SK-N-SH (cell line): ENCODE measurements at regions not wholly inside any gene's neighbourhood (a gene's known extent, or its start where the extent isn't known, plus 50 kb on each side); places are given as distances from the start of the nearest gene placed in this dataset.

Source experiments
- CTCF ChIA-PET: fragments of 300-600, 350-600 bp; formaldehyde crosslinking; extraction: SDS; loops from one replicate; lab custom pipeline; 2021; lab: Yijun Ruan, JAX
- POLR2A ChIA-PET: fragments of 350-600 bp; sonication (Branson Sonifier 250); formaldehyde crosslinking; extraction: SDS; loops from one replicate; lab custom pipeline; 2020; ENCODE audit warnings: antibody characterized with exemption, inconsistent platforms; lab: Yijun Ruan, JAX
- DNase-seq: peaks from one replicate; pipeline ENCODE4 v3.0.0; 2012
- H2AFZ ChIP-seq: fragments of 200-600 bp; sonication (generic); 2 replicates; pipeline ENCODE4 v1.8.1; 2016; ENCODE audit warnings: antibody characterized with exemption, mild to moderate bottlenecking, low read depth
- H3F3A ChIP-seq: fragments of 200-600 bp; sonication (generic); replicated peaks from 2 replicates; pipeline ENCODE3; 2016; ENCODE audit warnings: antibody characterized with exemption, mild to moderate bottlenecking; ENCODE audit not compliant: insufficient read depth
- H3K27ac ChIP-seq, 2 experiments: fragments of 200-500 bp in 1 of 2; fragments of 200-600 bp in 1 of 2; sonication (Bioruptor generic) in 1 of 2; sonication (generic), shearing (Covaris generic) in 1 of 2; 2 replicates each; pipeline versions ENCODE4 v1.5.1 to v1.6.1; 2014 to 2016; ENCODE audit warnings: low read depth in 2 of 2, inconsistent platforms in 1 of 2, low read length in 1 of 2, mild to moderate bottlenecking in 1 of 2, mixed read lengths in 1 of 2
- H3K27me3 ChIP-seq: fragments of 200-600 bp; sonication (generic), shearing (Covaris generic); 2 replicates; pipeline ENCODE4 v1.6.1; 2016; ENCODE audit warnings: mixed run types; ENCODE audit not compliant: insufficient read depth
- H3K36me3 ChIP-seq, 2 experiments: fragments of 200-500 bp in 1 of 2; fragments of 200-600 bp in 1 of 2; sonication (Bioruptor generic) in 1 of 2; sonication (generic) in 1 of 2; replicated peaks in 1 of 2; 2 replicates each; pipeline versions ENCODE3 to v1.5.1; 2014 to 2016; ENCODE audit warnings: low read length in 1 of 2, mild to moderate bottlenecking in 1 of 2; ENCODE audit not compliant: insufficient read depth in 2 of 2, control insufficient read depth in 1 of 2
- H3K4me1 ChIP-seq, 2 experiments: fragments of 200-500 bp in 1 of 2; fragments of 200-600 bp in 1 of 2; sonication (Bioruptor generic) in 1 of 2; sonication (generic), shearing (Covaris generic) in 1 of 2; 2 replicates each; pipeline versions ENCODE4 v1.5.1 to v1.6.1; 2014 to 2016; ENCODE audit warnings: low read depth in 1 of 2, low read length in 1 of 2, mixed run types in 1 of 2; ENCODE audit not compliant: insufficient read depth in 2 of 2, control insufficient read depth in 1 of 2
- H3K4me2 ChIP-seq: fragments of 200-600 bp; sonication (generic), shearing (Covaris generic); 2 replicates; pipeline ENCODE4 v1.6.1; 2017; ENCODE audit warnings: mixed run types
- H3K4me3 ChIP-seq, 2 experiments: fragments of 200-500 bp in 1 of 2; fragments of 200-600 bp in 1 of 2; sonication (Bioruptor generic) in 1 of 2; sonication (generic), shearing (Covaris generic) in 1 of 2; 2 replicates each; pipeline versions ENCODE4 v1.5.1 to v1.8.1; 2014 to 2016; ENCODE audit warnings: low read depth in 2 of 2, inconsistent platforms in 1 of 2, low read length in 1 of 2, mild to moderate bottlenecking in 1 of 2, mixed read lengths in 1 of 2, moderate library complexity in 1 of 2
- H3K79me2 ChIP-seq: fragments of 200-600 bp; sonication (generic); 2 replicates; pipeline ENCODE4 v1.8.1; 2017; ENCODE audit warnings: mild to moderate bottlenecking; ENCODE audit not compliant: insufficient read depth
- H3K9ac ChIP-seq: fragments of 200-600 bp; sonication (generic); 2 replicates; pipeline ENCODE4 v1.6.1; 2017; ENCODE audit warnings: mixed run types
- H3K9me2 ChIP-seq: fragments of 200-600 bp; sonication (generic); 2 replicates; pipeline ENCODE4 v1.6.1; 2017; ENCODE audit warnings: mixed run types
- H3K9me3 ChIP-seq: fragments of 200-600 bp; sonication (generic); 2 replicates; pipeline ENCODE4 v1.6.1; 2017; ENCODE audit warnings: mixed run types, mild to moderate bottlenecking, moderate library complexity
- H4K20me1 ChIP-seq: fragments of 200-600 bp; sonication (generic); 2 replicates; pipeline ENCODE4 v1.6.1; 2017; ENCODE audit warnings: mild to moderate bottlenecking, mixed run types; ENCODE audit not compliant: insufficient read depth
- EP300 ChIP-seq, 2 experiments: IDR thresholded peaks; 2 replicates each; pipeline versions ENCODE4 v1.4.0 to v1.6.1; 2012; ENCODE audit warnings: borderline replicate concordance in 1 of 2, low read depth in 1 of 2, low read length in 1 of 2
- EZH2phosphoT487 ChIP-seq: fragments of 200-600 bp; sonication (generic); IDR thresholded peaks from 2 replicates; pipeline ENCODE4 v1.6.1; 2017; ENCODE audit warnings: low read depth, mixed run types, mild to moderate bottlenecking, antibody characterized with exemption, moderate library complexity, borderline replicate concordance
- FOXM1 ChIP-seq: IDR thresholded peaks from 2 replicates; pipeline ENCODE4 v1.4.0; 2012; ENCODE audit warnings: low read depth, mild to moderate bottlenecking
- JUND ChIP-seq: IDR thresholded peaks from 2 replicates; pipeline ENCODE4 v1.4.0; 2012
- MEF2A ChIP-seq: IDR thresholded peaks from 2 replicates; pipeline ENCODE4 v1.4.0; 2012; ENCODE audit warnings: low read depth, borderline replicate concordance
- MXI1 ChIP-seq: IDR thresholded peaks from 2 replicates; pipeline ENCODE4 v1.6.1; 2012; ENCODE audit warnings: mild to moderate bottlenecking, low read depth, low read length, improper control_type of control experiment
- NFIC ChIP-seq: IDR thresholded peaks from 2 replicates; pipeline ENCODE4 v1.4.0; 2012; ENCODE audit warnings: borderline replicate concordance
- POLR2AphosphoS5 ChIP-seq: IDR thresholded peaks from 2 replicates; pipeline ENCODE4 v1.6.1; 2012; ENCODE audit warnings: low read depth, low read length
- RCOR1 ChIP-seq: fragments of 150-350 bp; IDR thresholded peaks from 2 replicates; pipeline ENCODE4 v1.6.1; 2017; ENCODE audit warnings: antibody characterized with exemption, low read length
- RXRA ChIP-seq: IDR thresholded peaks from 2 replicates; pipeline ENCODE4 v1.4.0; 2012; ENCODE audit warnings: low read depth, mild to moderate bottlenecking, borderline replicate concordance
- SIN3A ChIP-seq: IDR thresholded peaks from 2 replicates; pipeline ENCODE4 v1.6.1; 2012; ENCODE audit warnings: low read depth, mild to moderate bottlenecking, low read length, moderate library complexity, borderline replicate concordance
- SMC3 ChIP-seq: IDR thresholded peaks from 2 replicates; pipeline ENCODE4 v1.6.1; 2012; ENCODE audit warnings: low read depth, low read length, improper control_type of control experiment
- TCF12 ChIP-seq: IDR thresholded peaks from 2 replicates; pipeline ENCODE4 v1.4.0; 2012
- YY1 ChIP-seq: IDR thresholded peaks from 2 replicates; pipeline ENCODE4 v1.4.0; 2012; ENCODE audit warnings: low read depth, mild to moderate bottlenecking
- WGBS: methylation state at CpG from one replicate; pipeline ENCODE4 v1.1.6; 2017; ENCODE audit warnings: low lambda C conversion rate; 5-methylcytosine and 5-hydroxymethylcytosine counted together
- TF ChIP-seq, protein P1 (sequence below): fragments of 150-350 bp; IDR thresholded peaks from 2 replicates; pipeline ENCODE4 v1.6.1; 2017; ENCODE audit warnings: antibody characterized with exemption, low read length, low read depth, borderline replicate concordance
- TF ChIP-seq, protein P2 (sequence below): IDR thresholded peaks from 2 replicates; pipeline ENCODE4 v1.4.0; 2012; ENCODE audit warnings: low read depth, borderline replicate concordance
- TF ChIP-seq, protein P3 (sequence below): fragments of 200-600 bp; sonication (generic); IDR thresholded peaks from 2 replicates; pipeline ENCODE4 v1.6.1; 2017; ENCODE audit warnings: antibody characterized with exemption, mild to moderate bottlenecking, moderate library complexity
- TF ChIP-seq, protein P4 (sequence below): IDR thresholded peaks from 2 replicates; pipeline ENCODE4 v1.6.1; 2012; ENCODE audit warnings: mild to moderate bottlenecking, low read depth, low read length, moderate library complexity

DNA sequence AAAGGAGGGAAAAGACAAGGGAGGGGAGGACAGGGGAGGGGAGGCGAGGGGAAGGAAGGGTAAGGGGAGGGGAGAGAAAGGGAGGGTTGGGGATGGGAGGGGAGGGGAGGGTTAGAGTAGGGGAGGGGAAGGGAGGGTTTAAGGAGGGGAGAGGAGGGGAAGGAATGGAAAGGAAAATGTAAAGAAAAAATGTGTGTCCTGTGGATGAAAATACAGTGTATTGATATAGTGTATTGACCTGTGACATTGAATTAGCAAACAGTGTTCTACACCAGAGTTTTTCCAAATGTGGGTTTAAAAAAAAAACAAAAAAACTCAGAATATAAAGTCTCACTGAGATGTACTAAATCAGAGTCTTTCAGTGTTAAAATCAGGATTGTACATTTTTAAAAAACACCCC is 1279.8 kb upstream of the ADGRL2 start:
- DNase-seq, result no peak
- Histone ChIP-seq H3K9me2 (no peaks in the 10 kb centered on the region), H3K4me1 (no peaks in the 10 kb centered on the region; a peak in 1 of 4 replicates), H3K9me3 (no peaks in the 10 kb centered on the region; the same call in 1 of the 2 replicates), H3K79me2 (no peaks in the 10 kb centered on the region), H3F3A (no peaks in the 10 kb centered on the region), H3K4me2 (no peak overlapping the region), H3K4me3 (no peak overlapping the region), H2AFZ (no peak overlapping the region), H3K36me3 (no peaks in the 10 kb centered on the region), H3K9ac (no peak overlapping the region), H4K20me1 (no peaks in the 10 kb centered on the region), H3K27me3 (no peaks in the 10 kb centered on the region), H3K27ac (no peak overlapping the region)
- CTCF ChIA-PET, result interaction anchor here (0.9 kb wide), 1 partner anchor 51 kb away, joined by 4 read pairs; no protein-coding TSS in a partner anchor
- POLR2A ChIA-PET, result no interaction called here
- WGBS, result 81% methylated on average over 1 of the region's 1 CpG
- TF ChIP-seq MXI1 (no peak), RCOR1 (no peak), POLR2AphosphoS5 (no peak), SIN3A (no peak), EP300 (IDR thresholded peaks at IDR 0.05; ENCODE audit: borderline replicate concordance in 1 of 2, low read depth in 1 of 2, low read length in 1 of 2) (no peak), NFIC (no peak), RXRA (no peak)
- TF ChIP-seq, protein P1, sequence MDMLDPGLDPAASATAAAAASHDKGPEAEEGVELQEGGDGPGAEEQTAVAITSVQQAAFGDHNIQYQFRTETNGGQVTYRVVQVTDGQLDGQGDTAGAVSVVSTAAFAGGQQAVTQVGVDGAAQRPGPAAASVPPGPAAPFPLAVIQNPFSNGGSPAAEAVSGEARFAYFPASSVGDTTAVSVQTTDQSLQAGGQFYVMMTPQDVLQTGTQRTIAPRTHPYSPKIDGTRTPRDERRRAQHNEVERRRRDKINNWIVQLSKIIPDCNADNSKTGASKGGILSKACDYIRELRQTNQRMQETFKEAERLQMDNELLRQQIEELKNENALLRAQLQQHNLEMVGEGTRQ, result no peak

DNA sequence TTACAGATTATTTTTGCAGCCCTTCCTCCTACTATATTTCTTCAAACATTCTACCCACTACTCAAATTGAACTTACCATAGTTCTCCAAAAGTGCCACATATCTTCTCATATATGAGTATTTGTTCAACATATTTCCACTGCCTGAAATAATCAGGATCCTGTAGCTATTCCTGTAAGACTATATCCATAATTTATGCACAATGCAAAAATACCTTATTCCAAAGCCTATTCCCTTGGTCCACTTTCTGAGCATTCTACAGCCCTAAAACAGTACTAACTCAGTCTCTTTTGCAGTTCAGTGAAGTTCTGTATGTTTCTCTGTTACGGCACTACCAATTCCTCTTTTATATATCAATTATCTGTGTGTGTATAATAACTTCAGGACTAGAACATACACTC is 1283.7 kb upstream of the ADGRL2 start:
- Histone ChIP-seq H4K20me1 (no peaks in the 10 kb centered on the region), H3K4me2 (no peak overlapping the region), H3K4me3 (no peak overlapping the region), H3K9me2 (no peaks in the 10 kb centered on the region), H3K4me1 (no peaks in the 10 kb centered on the region; a peak in 1 of 4 replicates), H2AFZ (no peak overlapping the region), H3K27me3 (no peaks in the 10 kb centered on the region), H3K79me2 (no peaks in the 10 kb centered on the region), H3K9me3 (no peaks in the 10 kb centered on the region; the same call in 1 of the 2 replicates), H3K36me3 (no peaks in the 10 kb centered on the region), H3F3A (no peaks in the 10 kb centered on the region), H3K9ac (no peak overlapping the region), H3K27ac (no peak overlapping the region)
- 81% methylated on average over 1 of the region's 1 CpG for WGBS
- TF ChIP-seq SMC3 (no peak), YY1 (no peak), EZH2phosphoT487 (no peak), TCF12 (no peak), FOXM1 (no peak), RCOR1 (no peak), EP300 (IDR thresholded peaks at IDR 0.05; ENCODE audit: borderline replicate concordance in 1 of 2, low read depth in 1 of 2, low read length in 1 of 2) (no peak), JUND (no peak), MXI1 (no peak), MEF2A (no peak)
- TF ChIP-seq, protein P2, sequence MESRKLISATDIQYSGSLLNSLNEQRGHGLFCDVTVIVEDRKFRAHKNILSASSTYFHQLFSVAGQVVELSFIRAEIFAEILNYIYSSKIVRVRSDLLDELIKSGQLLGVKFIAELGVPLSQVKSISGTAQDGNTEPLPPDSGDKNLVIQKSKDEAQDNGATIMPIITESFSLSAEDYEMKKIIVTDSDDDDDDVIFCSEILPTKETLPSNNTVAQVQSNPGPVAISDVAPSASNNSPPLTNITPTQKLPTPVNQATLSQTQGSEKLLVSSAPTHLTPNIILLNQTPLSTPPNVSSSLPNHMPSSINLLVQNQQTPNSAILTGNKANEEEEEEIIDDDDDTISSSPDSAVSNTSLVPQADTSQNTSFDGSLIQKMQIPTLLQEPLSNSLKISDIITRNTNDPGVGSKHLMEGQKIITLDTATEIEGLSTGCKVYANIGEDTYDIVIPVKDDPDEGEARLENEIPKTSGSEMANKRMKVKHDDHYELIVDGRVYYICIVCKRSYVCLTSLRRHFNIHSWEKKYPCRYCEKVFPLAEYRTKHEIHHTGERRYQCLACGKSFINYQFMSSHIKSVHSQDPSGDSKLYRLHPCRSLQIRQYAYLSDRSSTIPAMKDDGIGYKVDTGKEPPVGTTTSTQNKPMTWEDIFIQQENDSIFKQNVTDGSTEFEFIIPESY, result no peak
- TF ChIP-seq, protein P3, sequence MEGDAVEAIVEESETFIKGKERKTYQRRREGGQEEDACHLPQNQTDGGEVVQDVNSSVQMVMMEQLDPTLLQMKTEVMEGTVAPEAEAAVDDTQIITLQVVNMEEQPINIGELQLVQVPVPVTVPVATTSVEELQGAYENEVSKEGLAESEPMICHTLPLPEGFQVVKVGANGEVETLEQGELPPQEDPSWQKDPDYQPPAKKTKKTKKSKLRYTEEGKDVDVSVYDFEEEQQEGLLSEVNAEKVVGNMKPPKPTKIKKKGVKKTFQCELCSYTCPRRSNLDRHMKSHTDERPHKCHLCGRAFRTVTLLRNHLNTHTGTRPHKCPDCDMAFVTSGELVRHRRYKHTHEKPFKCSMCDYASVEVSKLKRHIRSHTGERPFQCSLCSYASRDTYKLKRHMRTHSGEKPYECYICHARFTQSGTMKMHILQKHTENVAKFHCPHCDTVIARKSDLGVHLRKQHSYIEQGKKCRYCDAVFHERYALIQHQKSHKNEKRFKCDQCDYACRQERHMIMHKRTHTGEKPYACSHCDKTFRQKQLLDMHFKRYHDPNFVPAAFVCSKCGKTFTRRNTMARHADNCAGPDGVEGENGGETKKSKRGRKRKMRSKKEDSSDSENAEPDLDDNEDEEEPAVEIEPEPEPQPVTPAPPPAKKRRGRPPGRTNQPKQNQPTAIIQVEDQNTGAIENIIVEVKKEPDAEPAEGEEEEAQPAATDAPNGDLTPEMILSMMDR, result no peak
- TF ChIP-seq, protein P4, sequence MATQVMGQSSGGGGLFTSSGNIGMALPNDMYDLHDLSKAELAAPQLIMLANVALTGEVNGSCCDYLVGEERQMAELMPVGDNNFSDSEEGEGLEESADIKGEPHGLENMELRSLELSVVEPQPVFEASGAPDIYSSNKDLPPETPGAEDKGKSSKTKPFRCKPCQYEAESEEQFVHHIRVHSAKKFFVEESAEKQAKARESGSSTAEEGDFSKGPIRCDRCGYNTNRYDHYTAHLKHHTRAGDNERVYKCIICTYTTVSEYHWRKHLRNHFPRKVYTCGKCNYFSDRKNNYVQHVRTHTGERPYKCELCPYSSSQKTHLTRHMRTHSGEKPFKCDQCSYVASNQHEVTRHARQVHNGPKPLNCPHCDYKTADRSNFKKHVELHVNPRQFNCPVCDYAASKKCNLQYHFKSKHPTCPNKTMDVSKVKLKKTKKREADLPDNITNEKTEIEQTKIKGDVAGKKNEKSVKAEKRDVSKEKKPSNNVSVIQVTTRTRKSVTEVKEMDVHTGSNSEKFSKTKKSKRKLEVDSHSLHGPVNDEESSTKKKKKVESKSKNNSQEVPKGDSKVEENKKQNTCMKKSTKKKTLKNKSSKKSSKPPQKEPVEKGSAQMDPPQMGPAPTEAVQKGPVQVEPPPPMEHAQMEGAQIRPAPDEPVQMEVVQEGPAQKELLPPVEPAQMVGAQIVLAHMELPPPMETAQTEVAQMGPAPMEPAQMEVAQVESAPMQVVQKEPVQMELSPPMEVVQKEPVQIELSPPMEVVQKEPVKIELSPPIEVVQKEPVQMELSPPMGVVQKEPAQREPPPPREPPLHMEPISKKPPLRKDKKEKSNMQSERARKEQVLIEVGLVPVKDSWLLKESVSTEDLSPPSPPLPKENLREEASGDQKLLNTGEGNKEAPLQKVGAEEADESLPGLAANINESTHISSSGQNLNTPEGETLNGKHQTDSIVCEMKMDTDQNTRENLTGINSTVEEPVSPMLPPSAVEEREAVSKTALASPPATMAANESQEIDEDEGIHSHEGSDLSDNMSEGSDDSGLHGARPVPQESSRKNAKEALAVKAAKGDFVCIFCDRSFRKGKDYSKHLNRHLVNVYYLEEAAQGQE, result no peak
- ChIA-PET CTCF (no interaction called here), POLR2A (no interaction called here)
- no peak for DNase-seq
